Adrenal gland (tissue), 5 donors: ENCODE measurements at regions not wholly inside any gene's neighbourhood (a gene's known extent, or its start where the extent isn't known, plus 50 kb on each side); places are given as distances from the start of the nearest gene placed in this dataset.

Experiments
- CTCF ChIP-seq, 6 experiments: fragments of 450-650 bp in 4 of 6; fragments of 200-600 bp in 2 of 6; sonication (generic) in 1 of 6; IDR thresholded peaks; 1 replicate in 5 of 6; 2 replicates in 1 of 6; pipeline versions ENCODE4 v1.5.1 to v1.8.0; 2016 to 2021; ENCODE audit warnings: antibody characterized with exemption in 6 of 6, mild to moderate bottlenecking in 2 of 6, moderate library complexity in 1 of 6
- POLR2A ChIP-seq, 2 donors: fragments of 450-650 bp; IDR thresholded peaks; one replicate each; pipeline ENCODE4 v1.6.1; 2017; ENCODE audit warnings: antibody characterized with exemption in 2 of 2, mild to moderate bottlenecking in 2 of 2, moderate library complexity in 1 of 2
- donor health status: DM: no; HTN: no; CAD: no.

- no peak for TF ChIP-seq POLR2A (IDR thresholded peaks at IDR 0.05)
- TF ChIP-seq CTCF (IDR thresholded peaks at IDR 0.05): no peak
Measured at GRCh38 chr6:6912817-6913744, 194.7 kb upstream of the RREB1 start.
